ENCODE measurements at regions not wholly inside any gene's neighbourhood (a gene's known extent, or its start where the extent isn't known, plus 50 kb on each side); places are given as distances from the start of the nearest gene placed in this dataset.

DNA sequence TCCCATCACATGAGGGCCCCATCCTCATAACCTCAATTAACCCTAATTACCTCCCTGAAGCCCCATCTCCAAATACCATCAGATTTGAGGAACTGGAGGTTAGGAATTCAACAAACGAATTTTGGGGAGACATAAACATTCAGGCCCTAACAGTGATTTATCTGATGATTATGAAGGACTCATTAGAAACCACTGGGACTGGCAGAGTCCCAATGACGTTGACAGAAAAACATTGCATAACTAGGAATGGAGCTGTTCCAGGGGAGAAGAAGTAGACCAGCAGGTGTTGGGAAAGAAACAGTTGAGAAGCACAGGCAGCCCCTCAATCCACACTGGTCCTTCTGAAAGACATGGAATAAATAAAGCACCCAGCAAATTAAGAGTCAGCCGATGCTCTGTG is 282.0 kb downstream of the MAP2K4 start:
- H3K14ac ChIP-seq (ENCODE audit: insufficient read depth, low read length): no peak overlapping the region
- Mint-ChIP-seq H3K27me3 (ENCODE audit: low read depth) (no peaks in the 10 kb centered on the region; the same call in 1 of the 2 replicates), H3K27ac (no peak overlapping the region), H3K36me3 (ENCODE audit: insufficient read depth in 1 of 3, low read depth in 3 of 3) (peaks cover 0 to 10% (median 0%) of the 10 kb centered on the region in 3 experiments; a peak in 2 of 7 replicates), H3K4me3 (no peak overlapping the region), H3K9me3 (peaks cover 9 to 13% of the 10 kb centered on the region in 2 experiments; a peak in 3 of 5 replicates), H3K4me1 (no peaks in the 10 kb centered on the region; a peak in 1 of 4 replicates)
- H4K91ac ChIP-seq (ENCODE audit: insufficient read length, low read depth, low read length): no peak overlapping the region
- no peak overlapping the region for H3K27ac ChIP-seq (ENCODE audit: insufficient read length, low read depth, low read length)
- H3K23me2 ChIP-seq (ENCODE audit: insufficient read length, low read depth, low read length, poor library complexity, severe bottlenecking): no peaks in the 10 kb centered on the region
- H3K9ac ChIP-seq (ENCODE audit: extremely low read depth, insufficient read length, low read length): no peak overlapping the region
- no peaks in the 10 kb centered on the region for H3K27me3 ChIP-seq (ENCODE audit: insufficient read depth, low read length)
- no peak for DNase-seq
- no peak overlapping the region for H2AFZ ChIP-seq (ENCODE audit: low read length)
- WGBS (ENCODE audit: extremely low coverage, insufficient read length, low lambda C conversion rate): no CpG with 5 or more reads among the region's 3 CpGs
- H2BK15ac ChIP-seq (ENCODE audit: low read depth, low read length): no peak overlapping the region
- no peak overlapping the region for H4K5ac ChIP-seq (ENCODE audit: insufficient read length, low read depth, low read length)
- TF ChIP-seq, protein P1, sequence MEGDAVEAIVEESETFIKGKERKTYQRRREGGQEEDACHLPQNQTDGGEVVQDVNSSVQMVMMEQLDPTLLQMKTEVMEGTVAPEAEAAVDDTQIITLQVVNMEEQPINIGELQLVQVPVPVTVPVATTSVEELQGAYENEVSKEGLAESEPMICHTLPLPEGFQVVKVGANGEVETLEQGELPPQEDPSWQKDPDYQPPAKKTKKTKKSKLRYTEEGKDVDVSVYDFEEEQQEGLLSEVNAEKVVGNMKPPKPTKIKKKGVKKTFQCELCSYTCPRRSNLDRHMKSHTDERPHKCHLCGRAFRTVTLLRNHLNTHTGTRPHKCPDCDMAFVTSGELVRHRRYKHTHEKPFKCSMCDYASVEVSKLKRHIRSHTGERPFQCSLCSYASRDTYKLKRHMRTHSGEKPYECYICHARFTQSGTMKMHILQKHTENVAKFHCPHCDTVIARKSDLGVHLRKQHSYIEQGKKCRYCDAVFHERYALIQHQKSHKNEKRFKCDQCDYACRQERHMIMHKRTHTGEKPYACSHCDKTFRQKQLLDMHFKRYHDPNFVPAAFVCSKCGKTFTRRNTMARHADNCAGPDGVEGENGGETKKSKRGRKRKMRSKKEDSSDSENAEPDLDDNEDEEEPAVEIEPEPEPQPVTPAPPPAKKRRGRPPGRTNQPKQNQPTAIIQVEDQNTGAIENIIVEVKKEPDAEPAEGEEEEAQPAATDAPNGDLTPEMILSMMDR (conservative IDR thresholded peaks at IDR 0.05): no peak
- no peaks in the 10 kb centered on the region for H3K79me2 ChIP-seq (ENCODE audit: insufficient read depth, low read length)
- no peak overlapping the region for H3K4me2 ChIP-seq (ENCODE audit: insufficient read depth, insufficient read length, low read length)
- H4K8ac ChIP-seq (replicated peaks; ENCODE audit: insufficient read length, low read depth, low read length): no peak overlapping the region
- no peak overlapping the region for H2BK12ac ChIP-seq (ENCODE audit: insufficient read length, low read depth, low read length)
- no peak overlapping the region for H2BK5ac ChIP-seq (ENCODE audit: insufficient read length, low read length)
- no peak overlapping the region for H3T11ph ChIP-seq (ENCODE audit: low read length)
- H4K20me1 ChIP-seq (ENCODE audit: control insufficient read depth, insufficient read depth, insufficient read length): no peaks in the 10 kb centered on the region
- H3K79me1 ChIP-seq (ENCODE audit: insufficient read depth, low read depth, low read length, poor library complexity, severe bottlenecking): no peaks in the 10 kb centered on the region
- H3K4me1 ChIP-seq (ENCODE audit: insufficient read depth, low read length): no peaks in the 10 kb centered on the region
- no peak overlapping the region for H2BK120ac ChIP-seq (ENCODE audit: low read depth, low read length, poor library complexity, severe bottlenecking)
- H2AK5ac ChIP-seq (ENCODE audit: insufficient read length, low read length): no peak overlapping the region
- no peak overlapping the region for H3K56ac ChIP-seq (ENCODE audit: insufficient read length, low read depth, low read length)
- no peak overlapping the region for H3K23ac ChIP-seq (ENCODE audit: insufficient read length, low read depth, low read length)
- no peak overlapping the region for H3K4ac ChIP-seq (ENCODE audit: low read depth, low read length)
- H2BK20ac ChIP-seq (ENCODE audit: low read depth, low read length, poor library complexity, severe bottlenecking): no peak overlapping the region
- H3K9me3 ChIP-seq (ENCODE audit: control insufficient read depth, low read depth, low read length): no peaks in the 10 kb centered on the region
- H3K18ac ChIP-seq (ENCODE audit: insufficient read length, low read depth, low read length): no peak overlapping the region

Data from H9 (cell line).